ENCODE measurements at regions not wholly inside any gene's neighbourhood (a gene's known extent, or its start where the extent isn't known, plus 50 kb on each side); places are given as distances from the start of the nearest gene placed in this dataset.

DNA sequence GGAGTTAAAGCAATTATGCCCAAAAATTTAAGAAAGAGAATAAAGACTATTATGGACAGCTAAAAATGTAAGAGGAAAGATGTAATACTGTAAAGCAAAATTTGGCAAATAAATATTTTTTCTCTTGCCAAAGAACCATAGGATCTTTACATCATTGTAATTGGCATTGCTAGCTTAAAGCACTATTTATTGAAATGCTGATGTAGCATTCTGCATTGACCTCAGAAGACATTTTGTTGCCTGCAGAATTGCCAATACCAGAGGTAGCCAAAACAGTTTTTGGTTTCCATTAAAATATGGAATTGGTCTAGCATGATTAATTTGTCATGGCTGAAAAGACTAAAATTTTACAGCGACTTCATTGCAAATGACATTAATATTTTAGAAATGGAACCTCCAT lies 191.5 kb upstream of the CHODL start:
- ChIA-PET POLR2A (no interaction called here), CTCF (ENCODE audit: low intra/inter-chr PET ratio) (no interaction called here)
- FAIRE-seq (no peak), DNase-seq (ENCODE audit: extremely low read depth in 1 of 4, low spot score in 3 of 4) (no peak), ATAC-seq (no peak)
- Histone ChIP-seq H2AFZ (ENCODE audit: low read depth, low read length) (no peak overlapping the region), H4K20me1 (replicated peaks; ENCODE audit: control insufficient read depth, insufficient read depth, low read length) (no peaks in the 10 kb centered on the region), H3K4me3 (no peak overlapping the region), H3K27me3 (ENCODE audit: control insufficient read depth in 2 of 2, insufficient read depth in 2 of 2, low read length in 2 of 2) (no peaks in the 10 kb centered on the region), H3K9me1 (ENCODE audit: control insufficient read depth, insufficient read depth, low read length) (no peaks in the 10 kb centered on the region), H3K36me3 (ENCODE audit: control insufficient read depth, insufficient read depth, low read length) (no peaks in the 10 kb centered on the region), H3K27ac (ENCODE audit: extremely low read depth, low read depth, low read length) (no peak overlapping the region), H3K9me3 (replicated peaks; ENCODE audit: control insufficient read depth, insufficient read depth, low read depth, low read length) (0 out of 2 replicates have a peak, but pooled peaks cover 2% of the 10 kb centered on the region), H3K79me2 (ENCODE audit: control insufficient read depth, insufficient read depth, low read length) (no peaks in the 10 kb centered on the region), H3K4me2 (ENCODE audit: insufficient read depth, low read length) (no peak overlapping the region), H3K4me1 (replicated peaks in 1 of 2; ENCODE audit: control insufficient read depth in 2 of 2, insufficient read depth in 2 of 2, low read length in 2 of 2) (no peaks in the 10 kb centered on the region), H3K9ac (ENCODE audit: insufficient read depth in 1 of 2, low read depth in 2 of 2, low read length in 2 of 2) (no peak overlapping the region)
- TF ChIP-seq PCBP2 (IDR thresholded peaks at IDR 0.05; ENCODE audit: low read depth, low read length, poor library complexity, severe bottlenecking) (no peak), RBFOX2 (IDR thresholded peaks at IDR 0.05; ENCODE audit: low read depth, low read length) (no peak), DDX20 (tag; IDR thresholded peaks at IDR 0.05; ENCODE audit: low read depth) (no peak), ZNF408 (CRISPR knock-in tag; IDR thresholded peaks at IDR 0.05; ENCODE audit: low read depth) (no peak), CHD1 (IDR thresholded peaks at IDR 0.05; ENCODE audit: low read length) (no peak), SMARCC2 (IDR thresholded peaks at IDR 0.05; ENCODE audit: low read depth) (no peak), SOX6 (IDR thresholded peaks at IDR 0.05) (no peak), ZNF431 (CRISPR knock-in tag; IDR thresholded peaks at IDR 0.05) (no peak), SAP30 (IDR thresholded peaks at IDR 0.05; ENCODE audit: borderline replicate concordance, insufficient read depth, low read depth, low read length, poor library complexity, severe bottlenecking) (no peak), SMAD1 (IDR thresholded peaks at IDR 0.05; ENCODE audit: low read depth, low read length, partially characterized antibody) (no peak), ZNF780A (CRISPR knock-in tag; IDR thresholded peaks at IDR 0.05) (no peak), TAF9B (IDR thresholded peaks at IDR 0.05; ENCODE audit: partially characterized antibody) (no peak), SMAD3 (CRISPR knock-in tag; conservative IDR thresholded peaks at IDR 0.05) (no peak), CCNT2 (IDR thresholded peaks at IDR 0.05; ENCODE audit: borderline replicate concordance, extremely low read depth, insufficient read length, low read depth, low read length) (no peak)
- TF ChIP-seq, protein P1, sequence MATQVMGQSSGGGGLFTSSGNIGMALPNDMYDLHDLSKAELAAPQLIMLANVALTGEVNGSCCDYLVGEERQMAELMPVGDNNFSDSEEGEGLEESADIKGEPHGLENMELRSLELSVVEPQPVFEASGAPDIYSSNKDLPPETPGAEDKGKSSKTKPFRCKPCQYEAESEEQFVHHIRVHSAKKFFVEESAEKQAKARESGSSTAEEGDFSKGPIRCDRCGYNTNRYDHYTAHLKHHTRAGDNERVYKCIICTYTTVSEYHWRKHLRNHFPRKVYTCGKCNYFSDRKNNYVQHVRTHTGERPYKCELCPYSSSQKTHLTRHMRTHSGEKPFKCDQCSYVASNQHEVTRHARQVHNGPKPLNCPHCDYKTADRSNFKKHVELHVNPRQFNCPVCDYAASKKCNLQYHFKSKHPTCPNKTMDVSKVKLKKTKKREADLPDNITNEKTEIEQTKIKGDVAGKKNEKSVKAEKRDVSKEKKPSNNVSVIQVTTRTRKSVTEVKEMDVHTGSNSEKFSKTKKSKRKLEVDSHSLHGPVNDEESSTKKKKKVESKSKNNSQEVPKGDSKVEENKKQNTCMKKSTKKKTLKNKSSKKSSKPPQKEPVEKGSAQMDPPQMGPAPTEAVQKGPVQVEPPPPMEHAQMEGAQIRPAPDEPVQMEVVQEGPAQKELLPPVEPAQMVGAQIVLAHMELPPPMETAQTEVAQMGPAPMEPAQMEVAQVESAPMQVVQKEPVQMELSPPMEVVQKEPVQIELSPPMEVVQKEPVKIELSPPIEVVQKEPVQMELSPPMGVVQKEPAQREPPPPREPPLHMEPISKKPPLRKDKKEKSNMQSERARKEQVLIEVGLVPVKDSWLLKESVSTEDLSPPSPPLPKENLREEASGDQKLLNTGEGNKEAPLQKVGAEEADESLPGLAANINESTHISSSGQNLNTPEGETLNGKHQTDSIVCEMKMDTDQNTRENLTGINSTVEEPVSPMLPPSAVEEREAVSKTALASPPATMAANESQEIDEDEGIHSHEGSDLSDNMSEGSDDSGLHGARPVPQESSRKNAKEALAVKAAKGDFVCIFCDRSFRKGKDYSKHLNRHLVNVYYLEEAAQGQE (IDR thresholded peaks at IDR 0.05; ENCODE audit: borderline replicate concordance): no peak
- TF ChIP-seq, protein P1 (CRISPR knock-in tag; IDR thresholded peaks at IDR 0.05; ENCODE audit: low read depth): no peak
- intact Hi-C loops (cut with micrococcal nuclease): no loop called here
- no TSS peak for BruUV-seq (replicated peaks)
- WGBS (ENCODE audit: insufficient coverage, low coverage, missing lambda C conversion rate): 0% methylated on average over 1 of the region's 1 CpG
- in situ Hi-C loops (cut with MboI): no loop called here
